RWPE2 (cell line): ENCODE measurements at regions not wholly inside any gene's neighbourhood (a gene's known extent, or its start where the extent isn't known, plus 50 kb on each side); places are given as distances from the start of the nearest gene placed in this dataset.

ENCODE experiments used
- ATAC-seq: fragments of 200-7000 bp; cut with Tn5 transposase; 3 replicates; pipeline ENCODE4 v1.9.1; 2021; ENCODE audit warnings: low read depth
- DNase-seq: peaks from one replicate; pipeline ENCODE4 v3.0.0-alpha.2; 2020; ENCODE audit warnings: low spot score
- H3K27ac ChIP-seq: fragments of 450-650 bp; 2 replicates; pipeline ENCODE4 v1.5.1; 2017; ENCODE audit warnings: mild to moderate bottlenecking; ENCODE audit not compliant: poor library complexity, severe bottlenecking
- H3K27me3 ChIP-seq: fragments of 250-450 bp; sonication (Bioruptor Pico); 2 replicates; pipeline ENCODE4 v1.5.1; 2021; ENCODE audit warnings: mild to moderate bottlenecking, moderate library complexity; ENCODE audit not compliant: insufficient read depth, poor library complexity, severe bottlenecking
- H3K36me3 ChIP-seq: fragments of 250-450 bp; sonication (Bioruptor Pico); 2 replicates; pipeline ENCODE4 v1.5.1; 2020; ENCODE audit warnings: low read depth, mild to moderate bottlenecking, moderate library complexity
- H3K4me1 ChIP-seq: fragments of 250-450 bp; sonication (Bioruptor Pico); 2 replicates; pipeline ENCODE4 v1.5.1; 2021; ENCODE audit warnings: mild to moderate bottlenecking, moderate library complexity; ENCODE audit not compliant: insufficient read depth, poor library complexity, severe bottlenecking
- H3K4me3 ChIP-seq: fragments of 250-450 bp; sonication (Bioruptor Pico); 2 replicates; pipeline ENCODE4 v1.5.1; 2021; ENCODE audit warnings: mild to moderate bottlenecking, moderate library complexity; ENCODE audit not compliant: severe bottlenecking
- H3K9me3 ChIP-seq: fragments of 250-450 bp; sonication (Bioruptor Pico); 2 replicates; pipeline ENCODE4 v1.5.1; 2021; ENCODE audit warnings: mild to moderate bottlenecking, moderate library complexity; ENCODE audit not compliant: severe bottlenecking
- CTCF ChIP-seq: fragments of 450-650 bp; IDR thresholded peaks from one replicate; pipeline ENCODE4 v1.5.1; 2017; ENCODE audit warnings: mild to moderate bottlenecking, moderate library complexity; ENCODE audit not compliant: poor library complexity, severe bottlenecking

GRCh38 chr10:118503192-118503591, 92.3 kb downstream of the PRLHR start:
- peaks cover 49% of the 10 kb centered on the region for H3K4me1 ChIP-seq
- DNase-seq (no peak), ATAC-seq (no peak)
- TF ChIP-seq CTCF = no peak
- no peaks in the 10 kb centered on the region for H3K27me3 ChIP-seq
- no peaks in the 10 kb centered on the region for H3K9me3 ChIP-seq
- no peaks in the 10 kb centered on the region for H3K36me3 ChIP-seq
- H3K4me3 ChIP-seq = no peak overlapping the region
- H3K27ac ChIP-seq = peak overlapping the region; percentile 98

GRCh38 chr10:118501637-118502440, 93.6 kb downstream of the PRLHR start:
- no peak for TF ChIP-seq CTCF
- DNase-seq = peak; percentile 71

GRCh38 chr10:118501171-118501570, 94.3 kb downstream of the PRLHR start:
- Histone ChIP-seq H3K9me3 (no peaks in the 10 kb centered on the region), H3K27me3 (no peaks in the 10 kb centered on the region), H3K4me1 (peaks cover 49% of the 10 kb centered on the region), H3K36me3 (no peaks in the 10 kb centered on the region), H3K27ac (peak overlapping the region; percentile 98), H3K4me3 (no peak overlapping the region)
- no peak for TF ChIP-seq CTCF
- DNase-seq = no peak
- ATAC-seq = peak; percentile 35

More at GRCh38 chr10:118501637-118502440, 93.6 kb downstream of the PRLHR start:
- no peaks in the 10 kb centered on the region for H3K36me3 ChIP-seq
- H3K27ac ChIP-seq = peak overlapping the region; percentile 98
- ATAC-seq = peak; percentile 88
- no peak overlapping the region for H3K4me3 ChIP-seq
- no peaks in the 10 kb centered on the region for H3K27me3 ChIP-seq
- no peaks in the 10 kb centered on the region for H3K9me3 ChIP-seq
- peaks cover 49% of the 10 kb centered on the region for H3K4me1 ChIP-seq

- TF ChIP-seq CTCF = no peak
- Histone ChIP-seq H3K36me3 (no peaks in the 10 kb centered on the region), H3K4me3 (no peak overlapping the region), H3K27me3 (no peaks in the 10 kb centered on the region), H3K27ac (peak overlapping the region; percentile 98), H3K9me3 (no peaks in the 10 kb centered on the region), H3K4me1 (peaks cover 49% of the 10 kb centered on the region)
- DNase-seq = no peak
- ATAC-seq = no peak
Measured at GRCh38 chr10:118500477-118501104, 94.9 kb downstream of the PRLHR start.

- no peak overlapping the region for H3K27ac ChIP-seq
- no peaks in the 10 kb centered on the region for H3K9me3 ChIP-seq
- peaks cover 37% of the 10 kb centered on the region for H3K4me1 ChIP-seq
- no peak for TF ChIP-seq CTCF
- ATAC-seq (no peak), DNase-seq (no peak)
- H3K27me3 ChIP-seq = no peaks in the 10 kb centered on the region
- no peak overlapping the region for H3K4me3 ChIP-seq
- no peaks in the 10 kb centered on the region for H3K36me3 ChIP-seq
Measured at GRCh38 chr10:118499186-118499585, 96.3 kb downstream of the PRLHR start.
